ENCODE measurements at regions not wholly inside any gene's neighbourhood (a gene's known extent, or its start where the extent isn't known, plus 50 kb on each side); places are given as distances from the start of the nearest gene placed in this dataset.

GRCh38 chr2:733001-733400, 55.8 kb upstream of the TMEM18 start:
- no peak for TF ChIP-seq MAX (IDR thresholded peaks at IDR 0.05; ENCODE audit: low read depth)
- no peak for TF ChIP-seq CHD2 (IDR thresholded peaks at IDR 0.05; ENCODE audit: low read length, partially characterized antibody)
- no peak for TF ChIP-seq CTCF (IDR thresholded peaks at IDR 0.05)
- no peak for TF ChIP-seq ZBTB33 (IDR thresholded peaks at IDR 0.05; ENCODE audit: borderline replicate concordance, low read depth)
- TF ChIP-seq SIN3A (IDR thresholded peaks at IDR 0.05; ENCODE audit: borderline replicate concordance, low read depth, low read length) = no peak
- no peak for TF ChIP-seq RAD21 (IDR thresholded peaks at IDR 0.05; ENCODE audit: low read length)
